ENCODE measurements at regions not wholly inside any gene's neighbourhood (a gene's known extent, or its start where the extent isn't known, plus 50 kb on each side); places are given as distances from the start of the nearest gene placed in this dataset.

GRCh38 chr9:13857521-13857920 lies 456.4 kb downstream of the NFIB start:
- TF ChIP-seq, protein P1, sequence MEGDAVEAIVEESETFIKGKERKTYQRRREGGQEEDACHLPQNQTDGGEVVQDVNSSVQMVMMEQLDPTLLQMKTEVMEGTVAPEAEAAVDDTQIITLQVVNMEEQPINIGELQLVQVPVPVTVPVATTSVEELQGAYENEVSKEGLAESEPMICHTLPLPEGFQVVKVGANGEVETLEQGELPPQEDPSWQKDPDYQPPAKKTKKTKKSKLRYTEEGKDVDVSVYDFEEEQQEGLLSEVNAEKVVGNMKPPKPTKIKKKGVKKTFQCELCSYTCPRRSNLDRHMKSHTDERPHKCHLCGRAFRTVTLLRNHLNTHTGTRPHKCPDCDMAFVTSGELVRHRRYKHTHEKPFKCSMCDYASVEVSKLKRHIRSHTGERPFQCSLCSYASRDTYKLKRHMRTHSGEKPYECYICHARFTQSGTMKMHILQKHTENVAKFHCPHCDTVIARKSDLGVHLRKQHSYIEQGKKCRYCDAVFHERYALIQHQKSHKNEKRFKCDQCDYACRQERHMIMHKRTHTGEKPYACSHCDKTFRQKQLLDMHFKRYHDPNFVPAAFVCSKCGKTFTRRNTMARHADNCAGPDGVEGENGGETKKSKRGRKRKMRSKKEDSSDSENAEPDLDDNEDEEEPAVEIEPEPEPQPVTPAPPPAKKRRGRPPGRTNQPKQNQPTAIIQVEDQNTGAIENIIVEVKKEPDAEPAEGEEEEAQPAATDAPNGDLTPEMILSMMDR (IDR thresholded peaks at IDR 0.05) = no peak
- TF ChIP-seq POLR2AphosphoS5 (IDR thresholded peaks at IDR 0.05) (no peak), EP300 (IDR thresholded peaks at IDR 0.05) (no peak)

All from suprapubic skin (tissue), 4 donors.